ENCODE measurements at regions not wholly inside any gene's neighbourhood (a gene's known extent, or its start where the extent isn't known, plus 50 kb on each side); places are given as distances from the start of the nearest gene placed in this dataset.

DNA sequence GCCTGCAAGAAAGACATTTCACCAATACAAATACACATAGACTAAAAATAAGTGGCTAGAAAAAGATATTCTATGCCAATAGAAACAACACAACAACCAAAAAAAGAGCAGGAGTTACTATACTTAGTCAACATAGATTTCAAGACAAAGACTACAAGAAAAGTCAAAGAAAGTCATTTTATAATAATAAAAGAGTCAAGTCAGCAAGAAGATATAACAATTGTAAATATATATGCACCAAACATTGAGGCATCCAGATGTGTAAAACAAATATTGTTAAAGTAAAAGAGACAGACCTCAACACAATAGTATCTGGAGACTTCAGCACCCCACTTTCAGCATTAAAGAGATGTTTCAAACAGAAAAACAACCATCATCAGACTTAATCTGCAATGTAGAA, 104.6 kb downstream of the AMY1C start:
- ATAC-seq (replicated peaks in 1 of 4) (no peak), DNase-seq (no peak)
- ChIA-PET CTCF (no interaction called here), POLR2A (no interaction called here)
- Mint-ChIP-seq H3K27me3 (no peaks in the 10 kb centered on the region), H3K36me3 (no peaks in the 10 kb centered on the region), H3K27ac (no peak overlapping the region), H3K4me1 (no peaks in the 10 kb centered on the region), H3K4me3 (no peak overlapping the region), H3K9me3 (peaks cover 8 to 33% (median 20%) of the 10 kb centered on the region in 3 donors)
- Histone ChIP-seq H3K4me3 (ENCODE audit: control insufficient read depth in 1 of 2, extremely low read depth in 1 of 2, low read length in 1 of 2) (no peak overlapping the region), H3K27ac (ENCODE audit: low read length) (no peak overlapping the region), H3K36me3 (ENCODE audit: control insufficient read depth in 2 of 2, extremely low read depth in 1 of 2, insufficient read depth in 1 of 2, low read length in 1 of 2) (no peaks in the 10 kb centered on the region), H3K4me1 (ENCODE audit: control insufficient read depth in 1 of 2, extremely low read depth in 1 of 2, insufficient read depth in 2 of 2, low read length in 2 of 2) (no peaks in the 10 kb centered on the region), H3K27me3 (replicated peaks in 1 of 2; ENCODE audit: control insufficient read depth in 2 of 2, extremely low read depth in 1 of 2, insufficient read depth in 2 of 2, low read length in 1 of 2) (no peaks in the 10 kb centered on the region), H3K9me3 (peaks cover 4% of the 10 kb centered on the region)

DNA sequence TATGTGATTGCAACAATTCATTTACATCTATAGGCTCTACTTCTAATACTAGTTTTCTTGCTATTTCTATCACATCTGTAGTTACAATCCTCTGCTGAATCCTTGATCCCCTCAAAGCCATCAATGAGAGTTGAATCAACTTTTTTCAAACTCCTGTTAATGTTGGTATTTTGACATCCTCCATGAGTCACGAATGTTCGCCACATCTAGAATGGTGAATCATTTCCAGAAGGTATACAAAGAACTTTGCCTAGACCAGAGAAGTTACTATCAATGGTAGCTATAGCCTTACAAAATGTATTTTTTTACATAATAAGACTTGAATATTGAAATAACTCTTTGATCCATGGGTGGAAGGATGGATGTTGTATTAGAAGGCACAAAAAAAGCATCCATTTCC, 110.0 kb downstream of the AMY1C start:
- no peak for DNase-seq

DNA sequence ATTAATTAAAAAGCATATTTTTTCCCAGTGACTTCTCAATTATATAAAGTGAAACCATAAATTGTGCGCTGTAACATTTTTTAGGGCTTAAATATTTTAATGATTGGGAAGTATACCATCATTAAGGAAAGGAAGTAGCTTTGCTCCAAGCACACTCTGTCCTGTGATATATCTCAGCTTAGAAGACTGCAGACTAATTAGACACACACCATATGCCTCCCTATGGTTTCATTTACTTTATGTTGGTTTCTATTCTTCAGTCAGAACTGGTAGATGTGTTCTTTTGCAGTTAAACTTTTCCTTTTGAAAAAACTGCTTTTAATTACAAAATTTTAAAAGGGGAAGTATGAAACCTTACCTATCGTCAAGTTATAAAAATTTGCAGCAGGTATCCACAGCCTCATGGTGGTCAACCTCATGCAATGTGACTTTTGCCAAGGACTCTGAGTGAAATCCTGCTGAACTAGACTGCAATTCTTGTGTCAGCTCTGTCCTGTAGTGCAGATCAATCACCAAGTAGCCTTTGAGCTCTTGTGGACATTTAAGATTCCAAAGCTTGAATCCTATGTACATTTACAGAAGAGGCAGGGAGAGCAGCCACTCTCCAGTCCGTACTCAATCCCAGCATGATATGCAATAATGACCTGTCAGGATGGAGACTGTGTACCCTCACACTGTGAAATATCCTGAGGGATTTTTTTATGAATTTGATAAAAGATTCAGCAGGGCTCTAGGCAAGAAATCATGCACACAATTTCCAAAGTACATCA, 149.1 kb downstream of the AMY1C start:
- no peaks in the 10 kb centered on the region for H3K27me3 ChIP-seq (replicated peaks in 1 of 2; ENCODE audit: control insufficient read depth in 2 of 2, extremely low read depth in 1 of 2, insufficient read depth in 2 of 2, low read length in 1 of 2)
- Mint-ChIP-seq H3K27ac (no peak overlapping the region), H3K36me3 (no peaks in the 10 kb centered on the region), H3K4me1 (no peaks in the 10 kb centered on the region), H3K27me3 (no peaks in the 10 kb centered on the region), H3K9me3 (peaks cover 7 to 18% (median 10%) of the 10 kb centered on the region in 3 donors), H3K4me3 (no peak overlapping the region)
- no peaks in the 10 kb centered on the region for H3K4me1 ChIP-seq (ENCODE audit: control insufficient read depth in 1 of 2, extremely low read depth in 1 of 2, insufficient read depth in 2 of 2, low read length in 2 of 2)
- no peaks in the 10 kb centered on the region for H3K36me3 ChIP-seq (ENCODE audit: control insufficient read depth in 2 of 2, extremely low read depth in 1 of 2, insufficient read depth in 1 of 2, low read length in 1 of 2)
- H3K9me3 ChIP-seq = no peaks in the 10 kb centered on the region
- ChIA-PET POLR2A (no interaction called here), CTCF (interaction anchor here in 1 of 2 donors (0.7 kb wide), 1 partner anchor 1122 kb away, joined by 3 read pairs; no protein-coding TSS in a partner anchor)
- DNase-seq = no peak
- no peak overlapping the region for H3K4me3 ChIP-seq (ENCODE audit: control insufficient read depth in 1 of 2, extremely low read depth in 1 of 2, low read length in 1 of 2)
- no peak overlapping the region for H3K27ac ChIP-seq (ENCODE audit: low read length)
- 67% methylated on average over 1 of the region's 3 CpGs for WGBS (ENCODE audit: insufficient coverage)
- no peak for ATAC-seq (replicated peaks in 1 of 4)

More for the DNA sequence above, 110.0 kb downstream of the AMY1C start:
- Histone ChIP-seq H3K9me3 (peaks cover 2% of the 10 kb centered on the region), H3K4me1 (ENCODE audit: control insufficient read depth in 1 of 2, extremely low read depth in 1 of 2, insufficient read depth in 2 of 2, low read length in 2 of 2) (no peaks in the 10 kb centered on the region), H3K36me3 (ENCODE audit: control insufficient read depth in 2 of 2, extremely low read depth in 1 of 2, insufficient read depth in 1 of 2, low read length in 1 of 2) (no peaks in the 10 kb centered on the region), H3K4me3 (ENCODE audit: control insufficient read depth in 1 of 2, extremely low read depth in 1 of 2, low read length in 1 of 2) (no peak overlapping the region), H3K27me3 (replicated peaks in 1 of 2; ENCODE audit: control insufficient read depth in 2 of 2, extremely low read depth in 1 of 2, insufficient read depth in 2 of 2, low read length in 1 of 2) (no peaks in the 10 kb centered on the region), H3K27ac (ENCODE audit: low read length) (no peak overlapping the region)
- Mint-ChIP-seq H3K27ac (no peak overlapping the region), H3K36me3 (no peaks in the 10 kb centered on the region), H3K9me3 (peaks cover 2 to 27% (median 25%) of the 10 kb centered on the region in 3 donors), H3K27me3 (no peaks in the 10 kb centered on the region), H3K4me1 (no peaks in the 10 kb centered on the region), H3K4me3 (no peak overlapping the region)
- no CpG with 5 or more reads among the region's 2 CpGs for WGBS (ENCODE audit: insufficient coverage)
- CTCF ChIA-PET = no interaction called here
- no peak for ATAC-seq (replicated peaks in 1 of 4)
- POLR2A ChIA-PET = no interaction called here

DNA sequence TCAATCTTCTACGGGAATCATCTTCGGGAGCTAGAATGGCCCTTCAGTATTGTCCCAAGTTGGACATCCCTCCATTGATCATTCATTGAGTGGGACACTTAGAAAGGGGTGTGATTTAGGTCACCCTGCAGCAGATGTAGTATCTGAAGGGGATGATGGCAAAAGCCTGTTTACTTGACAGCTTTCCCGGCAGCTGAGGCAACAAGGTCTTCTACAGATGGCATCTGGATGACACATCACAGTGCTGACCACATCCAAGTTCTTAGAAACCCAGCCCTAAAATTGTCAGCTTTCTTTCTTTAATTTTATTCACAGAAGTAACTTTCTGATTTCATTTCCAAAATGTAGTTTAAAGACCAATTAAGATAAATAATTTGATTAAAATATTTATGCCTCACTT, 150.3 kb downstream of the AMY1C start:
- ATAC-seq (replicated peaks in 1 of 4) = no peak
- Mint-ChIP-seq H3K4me3 (no peak overlapping the region), H3K36me3 (no peaks in the 10 kb centered on the region)

GRCh38 chr1:103901072-103901471, 151.4 kb downstream of the AMY1C start:
- Histone ChIP-seq H3K9me3 (no peaks in the 10 kb centered on the region), H3K4me3 (ENCODE audit: control insufficient read depth in 1 of 2, extremely low read depth in 1 of 2, low read length in 1 of 2) (no peak overlapping the region), H3K4me1 (ENCODE audit: control insufficient read depth in 1 of 2, extremely low read depth in 1 of 2, insufficient read depth in 2 of 2, low read length in 2 of 2) (no peaks in the 10 kb centered on the region), H3K27me3 (replicated peaks in 1 of 2; ENCODE audit: control insufficient read depth in 2 of 2, extremely low read depth in 1 of 2, insufficient read depth in 2 of 2, low read length in 1 of 2) (no peaks in the 10 kb centered on the region), H3K27ac (ENCODE audit: low read length) (no peak overlapping the region), H3K36me3 (ENCODE audit: control insufficient read depth in 2 of 2, extremely low read depth in 1 of 2, insufficient read depth in 1 of 2, low read length in 1 of 2) (no peaks in the 10 kb centered on the region)
- H3K27me3 Mint-ChIP-seq = no peaks in the 10 kb centered on the region
- WGBS (ENCODE audit: insufficient coverage) = 75% methylated on average over 3 of the region's 4 CpGs
- H3K36me3 Mint-ChIP-seq = no peaks in the 10 kb centered on the region
- ChIA-PET CTCF (no interaction called here), POLR2A (no interaction called here)
- no peak overlapping the region for H3K4me3 Mint-ChIP-seq
- H3K9me3 Mint-ChIP-seq = peaks cover 9 to 19% (median 13%) of the 10 kb centered on the region in 3 donors
- H3K4me1 Mint-ChIP-seq = no peaks in the 10 kb centered on the region
- DNase-seq = no peak
- no peak overlapping the region for H3K27ac Mint-ChIP-seq
- no peak for ATAC-seq (replicated peaks in 1 of 4)

More for the DNA sequence above, 150.3 kb downstream of the AMY1C start:
- Mint-ChIP-seq H3K4me1 (no peaks in the 10 kb centered on the region), H3K27me3 (no peaks in the 10 kb centered on the region), H3K27ac (no peak overlapping the region), H3K9me3 (peaks cover 9 to 19% (median 13%) of the 10 kb centered on the region in 3 donors)
- DNase-seq = no peak
- H3K4me3 ChIP-seq (ENCODE audit: control insufficient read depth in 1 of 2, extremely low read depth in 1 of 2, low read length in 1 of 2) = no peak overlapping the region
- no CpG with 5 or more reads among the region's 3 CpGs for WGBS (ENCODE audit: insufficient coverage)
- ChIA-PET POLR2A (no interaction called here), CTCF (no interaction called here)
- no peaks in the 10 kb centered on the region for H3K9me3 ChIP-seq
- no peaks in the 10 kb centered on the region for H3K27me3 ChIP-seq (replicated peaks in 1 of 2; ENCODE audit: control insufficient read depth in 2 of 2, extremely low read depth in 1 of 2, insufficient read depth in 2 of 2, low read length in 1 of 2)
- H3K4me1 ChIP-seq (ENCODE audit: control insufficient read depth in 1 of 2, extremely low read depth in 1 of 2, insufficient read depth in 2 of 2, low read length in 2 of 2) = no peaks in the 10 kb centered on the region
- no peaks in the 10 kb centered on the region for H3K36me3 ChIP-seq (ENCODE audit: control insufficient read depth in 2 of 2, extremely low read depth in 1 of 2, insufficient read depth in 1 of 2, low read length in 1 of 2)
- H3K27ac ChIP-seq (ENCODE audit: low read length) = no peak overlapping the region

GRCh38 chr1:103905363-103905762, 155.7 kb downstream of the AMY1C start:
- H3K4me3 Mint-ChIP-seq = no peak overlapping the region
- ChIA-PET CTCF (no interaction called here), POLR2A (no interaction called here)
- H3K27ac ChIP-seq (ENCODE audit: low read length) = no peak overlapping the region
- H3K4me1 ChIP-seq (ENCODE audit: control insufficient read depth in 1 of 2, extremely low read depth in 1 of 2, insufficient read depth in 2 of 2, low read length in 2 of 2) = no peaks in the 10 kb centered on the region
- H3K9me3 ChIP-seq = no peaks in the 10 kb centered on the region
- ATAC-seq (replicated peaks in 1 of 4) (no peak), DNase-seq (no peak)
- no peaks in the 10 kb centered on the region for H3K4me1 Mint-ChIP-seq
- 83% methylated on average over 1 of the region's 1 CpG for WGBS (ENCODE audit: insufficient coverage)
- H3K9me3 Mint-ChIP-seq = peaks cover 6 to 20% (median 19%) of the 10 kb centered on the region in 3 donors
- no peaks in the 10 kb centered on the region for H3K27me3 Mint-ChIP-seq
- H3K27me3 ChIP-seq (replicated peaks in 1 of 2; ENCODE audit: control insufficient read depth in 2 of 2, extremely low read depth in 1 of 2, insufficient read depth in 2 of 2, low read length in 1 of 2) = no peaks in the 10 kb centered on the region
- no peaks in the 10 kb centered on the region for H3K36me3 ChIP-seq (ENCODE audit: control insufficient read depth in 2 of 2, extremely low read depth in 1 of 2, insufficient read depth in 1 of 2, low read length in 1 of 2)
- no peak overlapping the region for H3K4me3 ChIP-seq (ENCODE audit: control insufficient read depth in 1 of 2, extremely low read depth in 1 of 2, low read length in 1 of 2)
- no peaks in the 10 kb centered on the region for H3K36me3 Mint-ChIP-seq
- H3K27ac Mint-ChIP-seq = no peak overlapping the region

- WGBS (ENCODE audit: insufficient coverage) = no CpG with 5 or more reads among the region's 2 CpGs
- no peaks in the 10 kb centered on the region for H3K36me3 ChIP-seq (ENCODE audit: control insufficient read depth in 2 of 2, extremely low read depth in 1 of 2, insufficient read depth in 1 of 2, low read length in 1 of 2)
- H3K9me3 Mint-ChIP-seq = peaks cover 10 to 15% (median 14%) of the 10 kb centered on the region in 3 donors
- H3K4me1 ChIP-seq (ENCODE audit: control insufficient read depth in 1 of 2, extremely low read depth in 1 of 2, insufficient read depth in 2 of 2, low read length in 2 of 2) = no peaks in the 10 kb centered on the region
- no peak overlapping the region for H3K4me3 ChIP-seq (ENCODE audit: control insufficient read depth in 1 of 2, extremely low read depth in 1 of 2, low read length in 1 of 2)
- no peak for DNase-seq
- ChIA-PET POLR2A (no interaction called here), CTCF (no interaction called here)
- no peaks in the 10 kb centered on the region for H3K36me3 Mint-ChIP-seq
- no peaks in the 10 kb centered on the region for H3K4me1 Mint-ChIP-seq
- H3K27me3 Mint-ChIP-seq = no peaks in the 10 kb centered on the region
- ATAC-seq (replicated peaks in 1 of 4) = no peak
- no peak overlapping the region for H3K4me3 Mint-ChIP-seq
- H3K27me3 ChIP-seq (replicated peaks in 1 of 2; ENCODE audit: control insufficient read depth in 2 of 2, extremely low read depth in 1 of 2, insufficient read depth in 2 of 2, low read length in 1 of 2) = no peaks in the 10 kb centered on the region
- H3K27ac ChIP-seq (ENCODE audit: low read length) = no peak overlapping the region
- no peaks in the 10 kb centered on the region for H3K9me3 ChIP-seq
- H3K27ac Mint-ChIP-seq = no peak overlapping the region
Observed at GRCh38 chr1:103911450-103911849, 161.8 kb downstream of the AMY1C start.
